K562 (cell line): ENCODE measurements at regions not wholly inside any gene's neighbourhood (a gene's known extent, or its start where the extent isn't known, plus 50 kb on each side); places are given as distances from the start of the nearest gene placed in this dataset.

Experiments
- ATAC-seq: fragments of 200-7000 bp; cut with Tn5 transposase; 3 replicates; pipeline ENCODE4 v1.9.1; 2020; ENCODE audit warnings: moderate library complexity
- BruUV-seq: library from RNA; stranded (reverse); fragments of 400-500 nt; replicated peaks from 2 replicates; lab custom pipeline; 2021; lab: Mats Ljungman, UMichigan
- CTCF ChIA-PET: fragments of 300-600 bp; formaldehyde crosslinking; extraction: SDS; loops from one replicate; lab custom pipeline; 2021; ENCODE audit warnings: low intra/inter-chr PET ratio; lab: Yijun Ruan, JAX
- POLR2A ChIA-PET: fragments of 300-600, 350-650 bp; sonication (Branson Sonifier 250); formaldehyde crosslinking; extraction: SDS; loops from one replicate; lab custom pipeline; 2021; ENCODE audit warnings: antibody characterized with exemption, inconsistent platforms; lab: Yijun Ruan, JAX
- DNase-seq, 4 experiments: peaks; one replicate each; pipeline versions ENCODE4 v3.0.0 to v3.0.0-alpha.2; 2011 to 2018; ENCODE audit warnings: low spot score in 3 of 4, mixed read lengths in 3 of 4; ENCODE audit errors: extremely low read depth in 1 of 4
- FAIRE-seq: peaks from 2 replicates; lab custom pipeline; 2011; peaks lifted over from hg19 to GRCh38; lab: Jason Lieb, UNC
- H2AFZ ChIP-seq: 2 replicates; pipeline ENCODE4 v1.6.0; 2011; ENCODE audit warnings: low read depth, low read length, control low read depth, inconsistent platforms
- H3K27ac ChIP-seq: fragments of 200-600 bp; 3 replicates; pipeline ENCODE4 v1.8.0; 2011; ENCODE audit warnings: low read depth, mild to moderate bottlenecking, control low read depth, inconsistent platforms, low read length, moderate library complexity, mixed read lengths; ENCODE audit errors: extremely low read depth
- H3K27me3 ChIP-seq, 2 experiments: fragments of 300-600 bp in 1 of 2; 2 replicates in 1 of 2; 3 replicates in 1 of 2; pipeline versions ENCODE4 v1.6.0 to v1.8.0; 2011; ENCODE audit warnings: inconsistent platforms in 2 of 2, low read length in 2 of 2, mild to moderate bottlenecking in 1 of 2, mixed read lengths in 1 of 2, moderate library complexity in 1 of 2; ENCODE audit not compliant: control insufficient read depth in 2 of 2, insufficient read depth in 2 of 2
- H3K36me3 ChIP-seq: fragments of 300-600 bp; 3 replicates; pipeline ENCODE4 v1.8.0; 2011; ENCODE audit warnings: mild to moderate bottlenecking, low read length, inconsistent platforms; ENCODE audit not compliant: control insufficient read depth, insufficient read depth
- H3K4me1 ChIP-seq, 2 experiments: fragments of 200-600 bp in 1 of 2; replicated peaks in 1 of 2; 2 replicates in 1 of 2; 3 replicates in 1 of 2; pipeline versions ENCODE4 v1.5.1 to v1.8.0; 2011; ENCODE audit warnings: inconsistent platforms in 2 of 2, low read length in 2 of 2, mild to moderate bottlenecking in 1 of 2, mixed read lengths in 1 of 2, moderate library complexity in 1 of 2; ENCODE audit not compliant: control insufficient read depth in 2 of 2, insufficient read depth in 2 of 2
- H3K4me2 ChIP-seq: 2 replicates; pipeline ENCODE4 v1.6.1; 2011; ENCODE audit warnings: low read length, control low read depth, inconsistent platforms, mixed read lengths; ENCODE audit not compliant: insufficient read depth
- H3K4me3 ChIP-seq: fragments of 200-600 bp; sonication (generic), shearing (Covaris generic); 2 replicates; pipeline ENCODE4 v1.5.1; 2016; ENCODE audit warnings: control low read depth, inconsistent platforms
- H3K79me2 ChIP-seq: fragments of 200-600 bp; 3 replicates; pipeline ENCODE4 v1.8.0; 2011; ENCODE audit warnings: low read length, inconsistent platforms; ENCODE audit not compliant: control insufficient read depth, insufficient read depth
- H3K9ac ChIP-seq, 2 experiments: 2 replicates each; pipeline versions ENCODE4 v1.6.0 to v1.6.1; 2011; ENCODE audit warnings: low read depth in 2 of 2, low read length in 2 of 2, control low read depth in 1 of 2, inconsistent platforms in 1 of 2, mild to moderate bottlenecking in 1 of 2, mixed read lengths in 1 of 2; ENCODE audit not compliant: insufficient read depth in 1 of 2
- H3K9me1 ChIP-seq: one replicate; pipeline ENCODE4 v1.6.0; 2011; ENCODE audit warnings: inconsistent platforms, mild to moderate bottlenecking, low read length, moderate library complexity; ENCODE audit not compliant: control insufficient read depth, insufficient read depth
- H3K9me3 ChIP-seq: replicated peaks from 2 replicates; pipeline ENCODE4 v1.5.1; 2011; ENCODE audit warnings: low read depth, low read length, inconsistent platforms; ENCODE audit not compliant: control insufficient read depth, insufficient read depth
- H4K20me1 ChIP-seq: replicated peaks from 2 replicates; pipeline ENCODE4 v1.6.1; 2011; ENCODE audit warnings: low read length, inconsistent platforms, mixed read lengths; ENCODE audit not compliant: control insufficient read depth, insufficient read depth
- BCL6 ChIP-seq: fragments of 250-450 bp; sonication (Bioruptor Pico); IDR thresholded peaks from 2 replicates; pipeline ENCODE4 v1.4.0; 2020
- CBX1 ChIP-seq: sonication (generic); IDR thresholded peaks from 2 replicates; pipeline ENCODE4 v1.6.1; 2016; ENCODE audit warnings: antibody characterized with exemption, low read depth, mild to moderate bottlenecking
- CTBP1 ChIP-seq: fragments of 450-650 bp; IDR thresholded peaks from 2 replicates; pipeline ENCODE4 v1.6.1; 2016; ENCODE audit warnings: borderline replicate concordance
- EZH2 ChIP-seq: IDR thresholded peaks from 2 replicates; pipeline ENCODE4 v1.6.1; 2012; ENCODE audit warnings: low read depth, mild to moderate bottlenecking, inconsistent platforms, low read length, borderline replicate concordance
- FUS ChIP-seq: fragments of 200-400 bp; formaldehyde crosslinking; optimal IDR thresholded peaks from 2 replicates; pipeline ENCODE3; 2017; ENCODE audit warnings: low read depth, low read length
- SMC3 ChIP-seq: conservative IDR thresholded peaks from 2 replicates; pipeline ENCODE4 v1.6.1; 2011; ENCODE audit warnings: low read depth, low read length, improper control_type of control experiment; ENCODE audit not compliant: insufficient read depth
- SRSF1 ChIP-seq: fragments of 200-400 bp; formaldehyde crosslinking; IDR thresholded peaks from 2 replicates; pipeline ENCODE4 v1.6.1; 2017; ENCODE audit warnings: mild to moderate bottlenecking, low read depth, low read length, moderate library complexity
- STAT5B ChIP-seq: fragments of 250-450 bp; sonication (Bioruptor Pico); IDR thresholded peaks from 2 replicates; pipeline ENCODE4 v1.8.0; 2021; ENCODE audit warnings: mild to moderate bottlenecking, inconsistent platforms
- ZBTB34 ChIP-seq: fragments of 250-450 bp; sonication (Bioruptor Pico); IDR thresholded peaks from 2 replicates; pipeline ENCODE4 v1.8.0; 2021; ENCODE audit warnings: mild to moderate bottlenecking, moderate library complexity
- ZNF316 ChIP-seq: fragments of 450-650 bp; IDR thresholded peaks from 2 replicates; pipeline ENCODE4 v1.6.1; 2016
- ZNF639 ChIP-seq, 2 experiments: fragments of 200-800 bp in 1 of 2; sonication (Bioruptor generic) in 1 of 2; sonication (generic) in 1 of 2; formaldehyde crosslinking in 1 of 2; IDR thresholded peaks in 1 of 2; conservative IDR thresholded peaks in 1 of 2; 2 replicates each; pipeline versions ENCODE4 v1.5.0 to v1.6.1; 2016 to 2020; ENCODE audit warnings: missing compliant biosample characterization in 1 of 2, missing genetic modification characterization in 1 of 2, missing genetic modification reagents in 1 of 2
- ZNF696 ChIP-seq: fragments of 250-450 bp; sonication (Bioruptor Pico); conservative IDR thresholded peaks from 2 replicates; pipeline ENCODE4 v1.4.0; 2020; ENCODE audit warnings: mild to moderate bottlenecking, moderate library complexity
- WGBS: fragments of 100-300 bp; shearing (Covaris generic); methylation state at CpG from one replicate; pipeline ENCODE4 v1.1.6; 2016; ENCODE audit warnings: low coverage, mixed read lengths; ENCODE audit not compliant: insufficient coverage; ENCODE audit errors: missing lambda C conversion rate; 5-methylcytosine and 5-hydroxymethylcytosine counted together
- in situ Hi-C: fragments of 300-500 bp; cut with MboI; formaldehyde crosslinking; loops from 4 replicates; pipeline ENCODE4 v1.15.0; 2018; ENCODE audit warnings: inconsistent platforms, mixed read lengths
- intact Hi-C: fragments of 100-400 bp; cut with micrococcal nuclease; formaldehyde crosslinking; loops from 2 replicates; pipeline ENCODE4 v1.14.2; 2022
- TF ChIP-seq, protein P1 (sequence below): fragments of 250-450 bp; sonication (Bioruptor Pico); IDR thresholded peaks from 2 replicates; pipeline ENCODE4 v1.5.0; 2021; ENCODE audit warnings: mild to moderate bottlenecking, moderate library complexity

- Histone ChIP-seq H3K4me2 (no peak overlapping the region), H3K9me3 (no peaks in the 10 kb centered on the region; the same call in 1 of the 2 replicates), H3K36me3 (no peaks in the 10 kb centered on the region), H3K27me3 (no peaks in the 10 kb centered on the region; a peak in 2 of 5 replicates), H3K4me3 (no peak overlapping the region), H3K27ac (no peak overlapping the region), H3K79me2 (no peaks in the 10 kb centered on the region), H4K20me1 (no peaks in the 10 kb centered on the region), H3K4me1 (no peaks in the 10 kb centered on the region), H2AFZ (no peak overlapping the region)
- ChIA-PET CTCF (no interaction called here), POLR2A (no interaction called here)
- BruUV-seq: no TSS peak
- intact Hi-C loops: no loop called here
- TF ChIP-seq CBX1 (no peak), ZBTB34 (CRISPR knock-in tag) (no peak), CTBP1 (no peak), FUS (no peak), ZNF316 (no peak), SRSF1 (no peak), BCL6 (CRISPR knock-in tag) (no peak), STAT5B (no peak), SMC3 (no peak), EZH2 (no peak), ZNF639 (CRISPR knock-in tag; conservative IDR thresholded peaks at IDR 0.05 in 1 of 2, IDR thresholded peaks at IDR 0.05 in 1 of 2) (no peak), ZNF696 (no peak)
- TF ChIP-seq, protein P1, sequence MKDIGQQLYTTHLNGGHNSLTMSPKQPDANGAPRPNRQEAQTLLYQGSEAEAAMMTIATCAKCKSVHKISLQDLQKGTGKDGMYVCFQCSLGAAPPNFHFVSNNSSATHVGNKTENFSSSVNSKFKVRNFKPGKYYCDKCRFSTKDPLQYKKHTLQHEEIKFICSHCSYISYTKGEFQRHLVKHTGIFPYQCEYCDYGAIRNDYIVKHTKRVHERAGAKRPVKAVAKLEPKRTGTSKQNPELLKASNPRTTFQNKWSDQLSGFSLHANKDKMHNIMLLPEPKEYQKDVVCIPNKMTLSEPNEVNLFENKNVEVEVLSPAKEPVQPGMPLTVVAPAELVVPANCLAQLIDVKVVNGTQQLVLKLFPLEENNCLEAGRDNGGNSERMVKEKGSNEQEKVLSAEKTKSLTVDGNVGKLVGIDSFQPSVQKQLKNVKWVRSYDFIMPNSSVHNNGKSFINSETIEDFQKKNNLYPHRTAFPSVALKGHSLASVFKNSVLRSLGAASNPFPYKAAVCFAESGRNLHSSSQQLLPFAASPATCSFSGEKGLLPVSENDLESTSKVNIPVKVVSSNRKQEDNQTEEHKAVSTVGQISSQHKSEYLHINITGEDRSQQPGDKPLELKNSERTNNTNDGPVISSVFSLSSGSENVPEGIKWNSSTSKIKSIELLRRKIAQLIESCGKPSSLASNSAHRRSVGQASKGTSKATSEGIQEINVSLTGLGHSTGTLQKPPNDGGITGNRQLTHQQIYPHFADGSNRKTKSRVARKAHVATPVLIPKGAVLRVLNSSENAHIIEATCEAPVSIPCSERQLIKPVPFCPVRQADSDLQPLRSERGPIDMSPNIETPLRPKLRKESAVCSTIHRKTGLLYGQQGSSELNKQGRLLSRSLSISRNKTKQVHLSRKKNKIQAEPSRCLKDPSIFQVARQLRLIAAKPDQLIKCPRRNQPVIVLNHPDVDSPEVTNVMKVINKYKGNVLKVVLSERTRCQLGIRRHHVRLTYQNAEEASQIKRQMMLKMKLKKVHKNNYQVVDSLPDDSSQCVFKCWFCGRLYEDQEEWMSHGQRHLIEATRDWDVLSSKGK (CRISPR knock-in tag): no peak
- TF ChIP-seq, all 486 proteins: peak for 0
- no peaks in the 10 kb centered on the region for H3K9me1 ChIP-seq
- ATAC-seq (no peak), FAIRE-seq (no peak), DNase-seq (no peak)
- in situ Hi-C loops: no loop called here
- WGBS: 0% methylated on average over 1 of the region's 1 CpG
- H3K9ac ChIP-seq: no peak overlapping the region
Observed at GRCh38 chr6:40188931-40189330, 254.7 kb upstream of the MOCS1 start.
